ENCODE measurements at regions not wholly inside any gene's neighbourhood (a gene's known extent, or its start where the extent isn't known, plus 50 kb on each side); places are given as distances from the start of the nearest gene placed in this dataset.

DNA sequence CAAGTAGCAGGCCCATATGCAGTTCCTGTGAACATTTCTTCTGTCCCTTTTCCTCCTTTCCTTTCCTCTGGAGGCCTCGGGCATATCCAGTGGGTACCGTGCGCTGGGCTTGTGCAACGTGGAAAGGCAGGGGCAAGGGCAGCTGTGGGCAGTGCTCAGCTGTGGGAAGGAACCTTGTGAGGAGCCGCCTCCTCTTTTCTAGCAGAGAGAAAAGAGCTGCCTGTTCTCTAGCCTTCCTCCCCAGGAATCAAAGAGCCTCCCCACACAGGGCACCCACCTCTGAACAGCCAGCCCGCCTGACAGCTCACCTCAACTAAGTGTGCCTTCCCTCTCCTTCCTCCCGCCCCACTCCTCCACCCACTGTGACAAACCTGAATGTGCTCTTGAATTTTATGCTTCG, 143.3 kb upstream of the HDDC2 start:
- TF ChIP-seq CTCF (conservative IDR thresholded peaks at IDR 0.05; ENCODE audit: low read depth, low read length) (no peak), EZH2phosphoT487 (IDR thresholded peaks at IDR 0.05; ENCODE audit: borderline replicate concordance, low read length) (no peak)

Measured in PC-3 (cell line).